Caco-2 (cell line): ENCODE measurements at regions not wholly inside any gene's neighbourhood (a gene's known extent, or its start where the extent isn't known, plus 50 kb on each side); places are given as distances from the start of the nearest gene placed in this dataset.

Experiments
- BruUV-seq: library from RNA; stranded (reverse); fragments of 400-500 nt; replicated peaks from 2 replicates; lab custom pipeline; 2021; lab: Mats Ljungman, UMichigan
- CTCF ChIA-PET: fragments of 300-600 bp; sonication (Branson Sonifier 250); formaldehyde crosslinking; loops from one replicate; lab custom pipeline; 2022; ENCODE audit warnings: antibody characterized with exemption; lab: Charles Lee
- POLR2A ChIA-PET: fragments of 300-600 bp; sonication (Branson Sonifier 250); formaldehyde crosslinking; loops from one replicate; lab custom pipeline; 2022; ENCODE audit warnings: antibody characterized with exemption; lab: Charles Lee
- DNase-seq, 2 experiments: peaks; one replicate each; pipeline versions ENCODE4 v3.0.0 to v3.0.0-alpha.2; 2020 to 2022
- H3K27me3 ChIP-seq: replicated peaks from 2 replicates; pipeline ENCODE4 v1.6.0; 2011; ENCODE audit warnings: low read length; ENCODE audit not compliant: control insufficient read depth, insufficient read depth
- H3K36me3 ChIP-seq: 2 replicates; pipeline ENCODE4 v1.5.1; 2011; ENCODE audit warnings: low read length; ENCODE audit not compliant: control insufficient read depth, insufficient read depth
- H3K4me1 ChIP-seq: fragments of 250-450 bp; sonication (Bioruptor Pico); 2 replicates; pipeline ENCODE4 v1.5.1; 2020; ENCODE audit warnings: mild to moderate bottlenecking
- H3K4me3 ChIP-seq: 2 replicates; pipeline ENCODE4 v1.5.1; 2011; ENCODE audit warnings: low read depth, mild to moderate bottlenecking, control low read depth, low read length
- H3K9me3 ChIP-seq: fragments of 250-450 bp; sonication (Bioruptor Pico); 2 replicates; pipeline ENCODE4 v1.5.1; 2020; ENCODE audit warnings: mild to moderate bottlenecking, moderate library complexity
- H3K27ac Mint-ChIP-seq: one replicate; pipeline ENCODE4 v1.8.0; 2022; ENCODE audit warnings: mixed read lengths; ENCODE audit not compliant: unreplicated experiment
- H3K27me3 Mint-ChIP-seq: one replicate; pipeline ENCODE4 v1.8.0; 2022; ENCODE audit warnings: mixed read lengths; ENCODE audit not compliant: insufficient read depth, unreplicated experiment
- H3K36me3 Mint-ChIP-seq: one replicate; pipeline ENCODE4 v1.8.0; 2022; ENCODE audit warnings: mild to moderate bottlenecking, mixed read lengths; ENCODE audit not compliant: insufficient read depth, unreplicated experiment
- H3K4me1 Mint-ChIP-seq: one replicate; pipeline ENCODE4 v1.8.0; 2022; ENCODE audit warnings: low read depth, mixed read lengths; ENCODE audit not compliant: unreplicated experiment
- H3K4me3 Mint-ChIP-seq: one replicate; pipeline ENCODE4 v1.8.0; 2022; ENCODE audit warnings: mild to moderate bottlenecking, moderate library complexity, mixed read lengths; ENCODE audit not compliant: unreplicated experiment
- H3K9me3 Mint-ChIP-seq: one replicate; pipeline ENCODE4 v1.8.0; 2022; ENCODE audit warnings: mixed read lengths; ENCODE audit not compliant: unreplicated experiment
- intact Hi-C: fragments of 100-400 bp; cut with micrococcal nuclease; formaldehyde crosslinking; loops from one replicate; pipeline ENCODE4 v1.10.0; 2022; ENCODE audit not compliant: unreplicated experiment
- TF ChIP-seq, protein P1 (sequence below), 2 experiments: fragments of 200-600 bp in 1 of 2; IDR thresholded peaks; 1 replicate in 1 of 2; 2 replicates in 1 of 2; pipeline versions ENCODE4 v1.5.1 to v1.8.0; 2011 to 2022; ENCODE audit warnings: antibody characterized with exemption in 1 of 2, control low read depth in 1 of 2, inconsistent platforms in 1 of 2, low read depth in 1 of 2, low read length in 1 of 2, mild to moderate bottlenecking in 1 of 2, moderate library complexity in 1 of 2; ENCODE audit not compliant: insufficient read depth in 1 of 2, severe bottlenecking in 1 of 2, unreplicated experiment in 1 of 2

GRCh38 chr2:173673640-173674039 is 291.5 kb downstream of the SP3 start:
- Mint-ChIP-seq H3K4me1 (no peaks in the 10 kb centered on the region), H3K4me3 (no peak overlapping the region), H3K9me3 (no peaks in the 10 kb centered on the region), H3K27me3 (peaks cover 4% of the 10 kb centered on the region), H3K27ac (no peak overlapping the region), H3K36me3 (no peaks in the 10 kb centered on the region)
- H3K4me3 ChIP-seq, result no peak overlapping the region
- H3K36me3 ChIP-seq, result no peaks in the 10 kb centered on the region
- no peak for DNase-seq
- peaks cover 2% of the 10 kb centered on the region; the same call in 1 of the 2 replicates for H3K9me3 ChIP-seq
- no TSS peak for BruUV-seq
- intact Hi-C loops, result no loop called here
- ChIA-PET POLR2A (no interaction called here), CTCF (no interaction called here)
- no peaks in the 10 kb centered on the region; the same call in 1 of the 2 replicates for H3K27me3 ChIP-seq
- TF ChIP-seq, protein P1, sequence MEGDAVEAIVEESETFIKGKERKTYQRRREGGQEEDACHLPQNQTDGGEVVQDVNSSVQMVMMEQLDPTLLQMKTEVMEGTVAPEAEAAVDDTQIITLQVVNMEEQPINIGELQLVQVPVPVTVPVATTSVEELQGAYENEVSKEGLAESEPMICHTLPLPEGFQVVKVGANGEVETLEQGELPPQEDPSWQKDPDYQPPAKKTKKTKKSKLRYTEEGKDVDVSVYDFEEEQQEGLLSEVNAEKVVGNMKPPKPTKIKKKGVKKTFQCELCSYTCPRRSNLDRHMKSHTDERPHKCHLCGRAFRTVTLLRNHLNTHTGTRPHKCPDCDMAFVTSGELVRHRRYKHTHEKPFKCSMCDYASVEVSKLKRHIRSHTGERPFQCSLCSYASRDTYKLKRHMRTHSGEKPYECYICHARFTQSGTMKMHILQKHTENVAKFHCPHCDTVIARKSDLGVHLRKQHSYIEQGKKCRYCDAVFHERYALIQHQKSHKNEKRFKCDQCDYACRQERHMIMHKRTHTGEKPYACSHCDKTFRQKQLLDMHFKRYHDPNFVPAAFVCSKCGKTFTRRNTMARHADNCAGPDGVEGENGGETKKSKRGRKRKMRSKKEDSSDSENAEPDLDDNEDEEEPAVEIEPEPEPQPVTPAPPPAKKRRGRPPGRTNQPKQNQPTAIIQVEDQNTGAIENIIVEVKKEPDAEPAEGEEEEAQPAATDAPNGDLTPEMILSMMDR (IDR thresholded peaks at IDR 0.05; ENCODE audit: insufficient read depth in 1 of 2, low read depth in 1 of 2, low read length in 1 of 2, severe bottlenecking in 1 of 2, unreplicated experiment in 1 of 2), result no peak
- H3K4me1 ChIP-seq, result peaks cover 6% of the 10 kb centered on the region; the same call in 1 of the 2 replicates

- Histone ChIP-seq H3K27me3 (no peaks in the 10 kb centered on the region), H3K9me3 (peaks cover 2% of the 10 kb centered on the region; the same call in 1 of the 2 replicates), H3K4me3 (no peak overlapping the region), H3K4me1 (no peaks in the 10 kb centered on the region), H3K36me3 (no peaks in the 10 kb centered on the region)
- Mint-ChIP-seq H3K27ac (no peak overlapping the region), H3K4me1 (no peaks in the 10 kb centered on the region), H3K9me3 (no peaks in the 10 kb centered on the region), H3K36me3 (no peaks in the 10 kb centered on the region), H3K4me3 (no peak overlapping the region), H3K27me3 (peaks cover 4% of the 10 kb centered on the region)
- TF ChIP-seq, protein P1 (IDR thresholded peaks at IDR 0.05; ENCODE audit: insufficient read depth in 1 of 2, low read depth in 1 of 2, low read length in 1 of 2, severe bottlenecking in 1 of 2, unreplicated experiment in 1 of 2), result no peak
- ChIA-PET POLR2A (no interaction called here), CTCF (no interaction called here)
- intact Hi-C loops, result no loop called here
- DNase-seq, result no peak
- BruUV-seq, result no TSS peak
These were observed 288.5 kb downstream of the SP3 start for GRCh38 chr2:173676647-173677046.

DNA sequence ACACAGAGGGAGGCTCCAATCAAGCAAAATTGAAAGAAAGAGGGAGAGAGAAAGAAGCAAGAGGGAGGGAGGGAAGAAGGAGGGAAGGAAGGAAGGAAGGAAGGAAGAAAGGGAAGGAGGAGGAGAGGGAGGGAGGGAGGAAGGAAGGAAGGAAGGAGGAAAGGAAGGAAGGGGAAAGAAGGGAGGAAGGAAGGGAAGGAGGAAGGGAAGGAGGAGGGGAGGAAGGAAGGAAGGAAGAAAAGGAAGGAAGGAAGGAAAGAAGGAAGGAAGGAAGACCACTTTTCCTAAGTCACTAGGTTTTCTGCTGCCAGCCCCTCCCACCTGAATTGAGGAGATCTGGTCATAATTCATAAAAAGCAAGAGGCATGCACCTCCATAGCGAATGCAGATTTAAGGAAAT is 287.0 kb downstream of the SP3 start:
- DNase-seq, result no peak
- ChIA-PET POLR2A (no interaction called here), CTCF (no interaction called here)
- no peaks in the 10 kb centered on the region for H3K36me3 Mint-ChIP-seq
- Histone ChIP-seq H3K27me3 (no peaks in the 10 kb centered on the region), H3K4me1 (no peaks in the 10 kb centered on the region), H3K9me3 (no peaks in the 10 kb centered on the region), H3K4me3 (no peak overlapping the region), H3K36me3 (no peaks in the 10 kb centered on the region)
- no peaks in the 10 kb centered on the region for H3K4me1 Mint-ChIP-seq
- no peak overlapping the region for H3K27ac Mint-ChIP-seq
- peaks cover 4% of the 10 kb centered on the region for H3K27me3 Mint-ChIP-seq
- no peaks in the 10 kb centered on the region for H3K9me3 Mint-ChIP-seq
- intact Hi-C loops, result no loop called here
- TF ChIP-seq, protein P1 (IDR thresholded peaks at IDR 0.05; ENCODE audit: insufficient read depth in 1 of 2, low read depth in 1 of 2, low read length in 1 of 2, severe bottlenecking in 1 of 2, unreplicated experiment in 1 of 2), result no peak
- H3K4me3 Mint-ChIP-seq, result no peak overlapping the region
- no TSS peak for BruUV-seq
